Glutamatergic neuron (in vitro differentiated cells): ENCODE measurements at regions not wholly inside any gene's neighbourhood (a gene's known extent, or its start where the extent isn't known, plus 50 kb on each side); places are given as distances from the start of the nearest gene placed in this dataset.
A peak's percentile ranks its signal among the peaks of the same experiment; 100 is the strongest.

Experiments
- DNase-seq: peaks from one replicate; pipeline ENCODE4 v3.0.0; 2022
- H3K27ac Mint-ChIP-seq: one replicate; pipeline ENCODE4 v1.8.0; 2020; ENCODE audit warnings: mild to moderate bottlenecking, mixed read lengths, inconsistent platforms; ENCODE audit not compliant: unreplicated experiment
- H3K27me3 Mint-ChIP-seq: one replicate; pipeline ENCODE4 v1.8.0; 2020; ENCODE audit warnings: mild to moderate bottlenecking, moderate library complexity, mixed read lengths, inconsistent platforms; ENCODE audit not compliant: unreplicated experiment
- H3K36me3 Mint-ChIP-seq: one replicate; pipeline ENCODE4 v1.8.0; 2020; ENCODE audit warnings: mild to moderate bottlenecking, mixed read lengths, inconsistent platforms; ENCODE audit not compliant: unreplicated experiment
- H3K4me1 Mint-ChIP-seq: one replicate; pipeline ENCODE4 v1.8.0; 2020; ENCODE audit warnings: mild to moderate bottlenecking, low read depth, mixed read lengths, inconsistent platforms; ENCODE audit not compliant: unreplicated experiment
- H3K4me3 Mint-ChIP-seq: one replicate; pipeline ENCODE4 v1.8.0; 2020; ENCODE audit warnings: mild to moderate bottlenecking, mixed read lengths, inconsistent platforms; ENCODE audit not compliant: unreplicated experiment
- H3K9me3 Mint-ChIP-seq: one replicate; pipeline ENCODE4 v1.8.0; 2020; ENCODE audit warnings: mild to moderate bottlenecking, moderate library complexity, mixed read lengths, inconsistent platforms; ENCODE audit not compliant: unreplicated experiment
- TF ChIP-seq, protein P1 (sequence below): fragments of 200-600 bp; sonication (generic); IDR thresholded peaks from one replicate; pipeline ENCODE4 v1.5.0; 2021; ENCODE audit not compliant: partially characterized antibody, unreplicated experiment

DNA sequence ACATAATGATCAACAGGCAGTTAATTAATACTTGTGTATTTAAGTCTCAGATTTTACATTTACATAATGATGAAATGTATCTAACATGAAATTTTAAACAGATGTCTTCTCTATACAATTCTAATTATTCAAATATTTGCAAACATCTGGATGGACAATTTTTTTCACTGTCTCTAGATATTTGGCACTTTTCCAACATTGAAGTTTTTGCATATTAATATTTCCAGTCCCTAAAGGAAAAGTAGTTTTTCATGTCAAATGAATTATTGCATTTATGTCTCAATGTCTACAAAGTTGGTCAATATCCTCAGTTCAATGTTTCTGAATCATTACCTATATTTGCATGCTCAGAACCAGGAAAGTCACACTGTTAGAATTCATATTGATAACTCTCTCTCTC lies 560.9 kb upstream of the PKDCC start:
- no peaks in the 10 kb centered on the region for H3K4me1 Mint-ChIP-seq
- H3K27me3 Mint-ChIP-seq: no peaks in the 10 kb centered on the region
- no peak overlapping the region for H3K4me3 Mint-ChIP-seq
- DNase-seq: no peak
- H3K9me3 Mint-ChIP-seq: no peaks in the 10 kb centered on the region
- H3K27ac Mint-ChIP-seq: no peak overlapping the region
- H3K36me3 Mint-ChIP-seq: no peaks in the 10 kb centered on the region
- TF ChIP-seq, protein P1, sequence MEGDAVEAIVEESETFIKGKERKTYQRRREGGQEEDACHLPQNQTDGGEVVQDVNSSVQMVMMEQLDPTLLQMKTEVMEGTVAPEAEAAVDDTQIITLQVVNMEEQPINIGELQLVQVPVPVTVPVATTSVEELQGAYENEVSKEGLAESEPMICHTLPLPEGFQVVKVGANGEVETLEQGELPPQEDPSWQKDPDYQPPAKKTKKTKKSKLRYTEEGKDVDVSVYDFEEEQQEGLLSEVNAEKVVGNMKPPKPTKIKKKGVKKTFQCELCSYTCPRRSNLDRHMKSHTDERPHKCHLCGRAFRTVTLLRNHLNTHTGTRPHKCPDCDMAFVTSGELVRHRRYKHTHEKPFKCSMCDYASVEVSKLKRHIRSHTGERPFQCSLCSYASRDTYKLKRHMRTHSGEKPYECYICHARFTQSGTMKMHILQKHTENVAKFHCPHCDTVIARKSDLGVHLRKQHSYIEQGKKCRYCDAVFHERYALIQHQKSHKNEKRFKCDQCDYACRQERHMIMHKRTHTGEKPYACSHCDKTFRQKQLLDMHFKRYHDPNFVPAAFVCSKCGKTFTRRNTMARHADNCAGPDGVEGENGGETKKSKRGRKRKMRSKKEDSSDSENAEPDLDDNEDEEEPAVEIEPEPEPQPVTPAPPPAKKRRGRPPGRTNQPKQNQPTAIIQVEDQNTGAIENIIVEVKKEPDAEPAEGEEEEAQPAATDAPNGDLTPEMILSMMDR: no peak

DNA sequence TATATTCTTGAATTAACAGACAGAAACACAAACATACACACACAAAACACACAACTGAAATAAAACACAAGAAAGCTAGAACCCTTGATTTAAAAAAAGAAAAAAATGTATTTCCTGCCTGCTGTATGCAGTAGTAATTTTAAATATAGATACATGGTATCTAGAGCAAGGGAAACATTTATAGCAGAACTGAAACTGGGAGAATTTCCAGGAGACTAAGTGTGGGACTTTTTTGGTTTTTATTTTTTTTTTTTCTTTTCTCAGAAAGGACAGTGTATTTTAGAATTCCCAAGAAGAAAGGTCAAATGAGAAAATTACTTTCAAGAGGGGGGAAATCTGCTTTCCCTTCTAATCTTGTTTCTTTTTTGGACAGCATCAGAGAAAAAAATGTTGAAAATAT lies 558.9 kb upstream of the PKDCC start:
- no peak overlapping the region for H3K27ac Mint-ChIP-seq
- peaks cover 6% of the 10 kb centered on the region for H3K36me3 Mint-ChIP-seq
- H3K4me3 Mint-ChIP-seq: no peak overlapping the region
- no peaks in the 10 kb centered on the region for H3K27me3 Mint-ChIP-seq
- H3K9me3 Mint-ChIP-seq: peaks cover 1% of the 10 kb centered on the region
- no peak for DNase-seq
- TF ChIP-seq, protein P1: no peak
- H3K4me1 Mint-ChIP-seq: no peaks in the 10 kb centered on the region

- no peak for DNase-seq
- Mint-ChIP-seq H3K36me3 (peaks cover 13% of the 10 kb centered on the region), H3K9me3 (peaks cover 1% of the 10 kb centered on the region), H3K4me1 (no peaks in the 10 kb centered on the region), H3K4me3 (no peak overlapping the region), H3K27me3 (no peaks in the 10 kb centered on the region), H3K27ac (no peak overlapping the region)
- TF ChIP-seq, protein P1: no peak
Observed at GRCh38 chr2:41489638-41490037, 558.2 kb upstream of the PKDCC start.

GRCh38 chr2:41495050-41495449 lies 552.8 kb upstream of the PKDCC start:
- Mint-ChIP-seq H3K36me3 (peaks cover 28% of the 10 kb centered on the region), H3K27me3 (no peaks in the 10 kb centered on the region), H3K4me1 (no peaks in the 10 kb centered on the region), H3K27ac (no peak overlapping the region), H3K4me3 (no peak overlapping the region), H3K9me3 (peaks cover 7% of the 10 kb centered on the region)
- DNase-seq: peak; percentile 14
- TF ChIP-seq, protein P1: no peak

DNA sequence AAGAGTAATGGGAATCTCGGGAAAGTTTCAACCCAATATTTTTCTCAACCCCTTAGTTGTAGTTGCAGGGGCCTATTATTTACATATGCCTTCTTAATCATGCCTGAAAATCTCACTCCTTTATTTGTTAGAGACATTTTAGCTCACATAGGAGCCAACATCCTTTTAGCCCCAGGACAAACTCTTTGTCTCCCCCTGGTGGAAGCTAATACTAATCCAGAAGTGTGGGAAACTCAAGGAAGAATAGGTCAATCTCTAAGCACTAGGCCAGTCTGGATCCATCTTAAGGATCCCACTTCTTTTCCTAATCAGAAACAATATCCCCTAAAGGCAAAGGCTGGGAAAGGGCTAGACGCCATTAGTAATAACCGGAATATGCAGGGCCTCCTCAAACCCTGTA lies 550.9 kb upstream of the PKDCC start:
- Mint-ChIP-seq H3K27me3 (no peaks in the 10 kb centered on the region), H3K27ac (no peak overlapping the region), H3K4me1 (no peaks in the 10 kb centered on the region), H3K4me3 (no peak overlapping the region), H3K36me3 (peaks cover 37% of the 10 kb centered on the region), H3K9me3 (peaks cover 10% of the 10 kb centered on the region)
- no peak for DNase-seq
- TF ChIP-seq, protein P1: peak; percentile 27
